ENCODE measurements at regions not wholly inside any gene's neighbourhood (a gene's known extent, or its start where the extent isn't known, plus 50 kb on each side); places are given as distances from the start of the nearest gene placed in this dataset.

DNA sequence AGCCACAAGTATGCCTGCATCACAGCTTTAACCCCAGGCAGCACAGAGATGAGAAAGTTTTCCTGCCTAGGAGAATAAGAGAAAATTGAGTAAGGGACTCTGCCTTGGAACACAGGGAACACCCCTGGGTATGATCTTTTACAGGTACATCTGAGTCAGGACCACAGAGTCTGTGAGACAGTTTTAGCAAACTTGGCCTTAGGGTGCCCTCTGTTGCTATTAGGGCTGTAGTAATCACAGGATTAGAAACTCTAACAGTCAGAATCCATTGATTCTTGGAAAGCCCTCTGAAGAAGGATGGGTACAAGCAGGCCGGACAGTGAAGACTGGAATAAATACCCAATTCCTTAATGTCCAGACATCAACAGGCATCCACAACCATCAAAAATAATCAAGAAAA lies 989.5 kb upstream of the CDH9 start:
- Histone ChIP-seq H3K4me3 (ENCODE audit: extremely low read depth in 1 of 4, insufficient read depth in 2 of 4, low read depth in 3 of 4, low read length in 4 of 4) (no peak overlapping the region), H2AFZ (ENCODE audit: low read length) (no peak overlapping the region), H2BK12ac (ENCODE audit: low read depth, low read length) (no peak overlapping the region), H3K79me1 (ENCODE audit: low read depth, low read length) (no peaks in the 10 kb centered on the region), H2BK120ac (replicated peaks; ENCODE audit: low read depth, low read length) (no peak overlapping the region), H3K18ac (ENCODE audit: extremely low read depth, low read length) (no peak overlapping the region), H3K36me3 (ENCODE audit: control insufficient read depth in 2 of 4, insufficient read depth in 4 of 4, low read length in 3 of 4) (no peaks in the 10 kb centered on the region), H2BK15ac (ENCODE audit: low read length) (no peak overlapping the region), H3K27me3 (replicated peaks in 1 of 4; ENCODE audit: control insufficient read depth in 3 of 4, extremely low read depth in 1 of 4, insufficient read depth in 3 of 4, low read length in 3 of 4) (no peaks in the 10 kb centered on the region), H3K56ac (replicated peaks; ENCODE audit: insufficient read length, low read depth, low read length) (no peak overlapping the region), H2BK20ac (ENCODE audit: low read length) (no peak overlapping the region), H3K4ac (replicated peaks; ENCODE audit: insufficient read length, low read depth, low read length) (no peak overlapping the region), H3K27ac (ENCODE audit: low read depth, low read length) (no peak overlapping the region), H2AK5ac (ENCODE audit: low read depth, low read length) (no peak overlapping the region), H2BK5ac (ENCODE audit: low read depth, low read length) (no peak overlapping the region), H3K4me1 (replicated peaks in 1 of 4; ENCODE audit: control insufficient read depth in 3 of 4, insufficient read depth in 4 of 4, low read length in 3 of 4) (no peaks in the 10 kb centered on the region), H3K79me2 (ENCODE audit: control insufficient read depth in 1 of 2, insufficient read depth in 2 of 2, low read length in 2 of 2) (no peaks in the 10 kb centered on the region), H4K91ac (replicated peaks; ENCODE audit: insufficient read length, low read length) (no peak overlapping the region), H3K9me3 (ENCODE audit: insufficient read depth in 2 of 2, low read depth in 1 of 2, low read length in 1 of 2) (no peaks in the 10 kb centered on the region), H4K5ac (ENCODE audit: insufficient read length, low read depth, low read length) (no peak overlapping the region), H3K4me2 (ENCODE audit: insufficient read depth in 1 of 2, low read depth in 2 of 2, low read length in 2 of 2) (no peak overlapping the region), H4K8ac (ENCODE audit: extremely low read depth, insufficient read depth, low read length) (no peak overlapping the region), H3K23ac (ENCODE audit: insufficient read length) (no peak overlapping the region), H3K23me2 (ENCODE audit: low read depth, low read length) (no peaks in the 10 kb centered on the region), H4K20me1 (replicated peaks in 1 of 2; ENCODE audit: control insufficient read depth in 1 of 2, insufficient read depth in 2 of 2, low read length in 2 of 2) (no peaks in the 10 kb centered on the region), H3K9ac (replicated peaks in 1 of 4; ENCODE audit: extremely low read depth in 1 of 4, low read depth in 3 of 4, low read length in 3 of 4) (no peak overlapping the region), H3K14ac (ENCODE audit: insufficient read length) (no peak overlapping the region)
- ChIA-PET POLR2A (ENCODE audit: partially characterized antibody) (no interaction called here), CTCF (ENCODE audit: partially characterized antibody) (interaction anchor here (1.0 kb wide), 1 partner anchor 12 kb away, joined by 5 read pairs; no protein-coding TSS in a partner anchor)
- DNase-seq (ENCODE audit: low read depth in 1 of 2, low spot score in 2 of 2) (no peak), FAIRE-seq (no peak)
- TF ChIP-seq RAD21 (IDR thresholded peaks at IDR 0.05 in 1 of 2, conservative IDR thresholded peaks at IDR 0.05 in 1 of 2; ENCODE audit: low read depth in 2 of 2, low read length in 2 of 2) (peak; percentile 54 to 60), TAF7 (optimal IDR thresholded peaks at IDR 0.05; ENCODE audit: borderline replicate concordance, low read depth, low read length) (no peak), CTCF (IDR thresholded peaks at IDR 0.05; ENCODE audit: control extremely low read depth in 1 of 3, insufficient read depth in 1 of 3, low read depth in 1 of 3, low read length in 3 of 3) (peak in 1 of 3 experiments; percentile 23; a peak in 1 of 4 replicates)
- WGBS, 2 experiments (ENCODE audit: extremely low coverage in 1 of 2, insufficient coverage in 1 of 2, insufficient read length in 1 of 2, insufficient replicate concordance in 2 of 2, low coverage in 1 of 2, low lambda C conversion rate in 2 of 2, missing lambda C conversion rate in 1 of 2) = 82% methylated on average over 1 of the region's 1 CpG; no CpG with 5 or more reads in 1 of the 2 experiments

All from H1 (cell line).